ENCODE measurements at regions not wholly inside any gene's neighbourhood (a gene's known extent, or its start where the extent isn't known, plus 50 kb on each side); places are given as distances from the start of the nearest gene placed in this dataset.

GRCh38 chr4:54516556-54517215 is 141.1 kb upstream of the KIT start:
- H3K4me1 ChIP-seq (ENCODE audit: insufficient read depth) = peaks cover 2% of the 10 kb centered on the region
- H3K4me3 ChIP-seq (ENCODE audit: low read depth, low read length) = no peak overlapping the region
- no peak for DNase-seq (ENCODE audit: extremely low spot score)
- H3K27ac ChIP-seq (ENCODE audit: low read depth) = no peak overlapping the region
- no peaks in the 10 kb centered on the region for H3K36me3 ChIP-seq (ENCODE audit: insufficient read depth)
- WGBS = 43% methylated on average over 4 of the region's 4 CpGs

DNA sequence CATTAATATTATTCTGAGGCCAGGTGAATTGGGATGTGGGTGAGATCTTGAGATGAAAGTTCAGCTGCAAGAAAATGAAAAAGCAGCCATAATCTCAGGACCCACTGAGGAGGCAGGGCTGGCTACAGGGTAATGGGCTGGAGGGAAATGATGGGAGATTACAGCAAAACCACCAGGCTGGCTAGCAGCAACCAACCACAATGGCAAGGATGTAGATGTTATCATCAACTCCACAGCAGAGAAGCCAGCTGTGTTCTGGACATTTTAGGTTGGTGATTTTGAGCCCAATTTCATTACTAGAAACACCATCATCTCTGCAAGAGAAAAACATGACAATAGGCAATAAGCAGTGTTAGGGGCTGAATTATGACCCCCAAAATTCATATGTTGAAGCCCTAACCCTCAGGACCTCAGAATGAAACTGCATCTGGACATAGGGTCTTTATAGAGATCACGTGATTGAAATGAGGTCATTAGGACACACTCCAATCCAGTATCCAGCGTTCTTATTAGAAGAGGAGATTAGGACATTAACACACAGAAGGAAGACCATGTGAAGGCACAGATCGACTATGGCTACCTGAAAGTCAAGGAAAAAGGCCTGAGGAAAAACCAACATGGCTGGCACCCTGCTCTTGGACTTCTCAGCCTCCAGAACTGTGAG is 139.8 kb upstream of the KIT start:
- no peak for DNase-seq (ENCODE audit: extremely low spot score)
- H3K27ac ChIP-seq (ENCODE audit: low read depth) = no peak overlapping the region
- peaks cover 2% of the 10 kb centered on the region for H3K4me1 ChIP-seq (ENCODE audit: insufficient read depth)
- WGBS = 88% methylated on average over 3 of the region's 3 CpGs
- no peaks in the 10 kb centered on the region for H3K36me3 ChIP-seq (ENCODE audit: insufficient read depth)
- no peak overlapping the region for H3K4me3 ChIP-seq (ENCODE audit: low read depth, low read length)

GRCh38 chr4:54525602-54526001 is 132.2 kb upstream of the KIT start:
- no peak for DNase-seq (ENCODE audit: extremely low spot score)
- H3K4me3 ChIP-seq (ENCODE audit: low read depth, low read length) = no peak overlapping the region
- H3K36me3 ChIP-seq (ENCODE audit: insufficient read depth) = no peaks in the 10 kb centered on the region
- no peak overlapping the region for H3K27ac ChIP-seq (ENCODE audit: low read depth)
- WGBS = 34% methylated on average over 3 of the region's 3 CpGs
- no peaks in the 10 kb centered on the region for H3K4me1 ChIP-seq (ENCODE audit: insufficient read depth)

DNA sequence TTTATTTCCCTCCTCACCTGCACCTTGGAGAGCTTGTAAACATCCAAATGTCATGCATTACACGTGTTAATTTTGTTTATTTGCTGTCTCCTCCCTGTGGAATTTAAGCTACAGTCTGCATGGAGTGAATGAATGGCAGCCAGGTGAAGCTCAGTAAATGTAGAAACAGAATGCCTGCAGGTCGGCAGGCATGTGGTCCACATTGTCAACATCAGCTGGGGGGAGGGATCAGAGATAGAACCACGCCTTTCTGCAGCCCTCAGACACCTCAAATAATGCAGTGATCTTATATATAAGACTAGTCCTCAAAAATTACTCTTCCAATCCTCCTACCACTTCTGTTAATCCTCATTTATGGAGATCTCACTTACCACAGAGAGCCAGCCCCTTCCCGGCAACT is 131.2 kb upstream of the KIT start:
- no peak overlapping the region for H3K4me3 ChIP-seq (ENCODE audit: low read depth, low read length)
- no peak for DNase-seq (ENCODE audit: extremely low spot score)
- 51% methylated on average over 4 of the region's 4 CpGs for WGBS
- no peaks in the 10 kb centered on the region for H3K4me1 ChIP-seq (ENCODE audit: insufficient read depth)
- no peak overlapping the region for H3K27ac ChIP-seq (ENCODE audit: low read depth)
- no peaks in the 10 kb centered on the region for H3K36me3 ChIP-seq (ENCODE audit: insufficient read depth)

GRCh38 chr4:54527532-54527931 is 130.2 kb upstream of the KIT start:
- H3K36me3 ChIP-seq (ENCODE audit: insufficient read depth) = no peaks in the 10 kb centered on the region
- DNase-seq (ENCODE audit: extremely low spot score) = no peak
- 72% methylated on average over 6 of the region's 6 CpGs for WGBS
- H3K4me3 ChIP-seq (ENCODE audit: low read depth, low read length) = no peak overlapping the region
- H3K4me1 ChIP-seq (ENCODE audit: insufficient read depth) = no peaks in the 10 kb centered on the region
- no peak overlapping the region for H3K27ac ChIP-seq (ENCODE audit: low read depth)

GRCh38 chr4:54539500-54540029 is 118.2 kb upstream of the KIT start:
- no peak for DNase-seq (ENCODE audit: extremely low spot score)
- H3K36me3 ChIP-seq (ENCODE audit: insufficient read depth) = no peaks in the 10 kb centered on the region
- no peak overlapping the region for H3K27ac ChIP-seq (ENCODE audit: low read depth)
- H3K4me3 ChIP-seq (ENCODE audit: low read depth, low read length) = peak overlapping the region; percentile 17
- 6% methylated on average over 26 of the region's 26 CpGs for WGBS
- no peaks in the 10 kb centered on the region for H3K4me1 ChIP-seq (ENCODE audit: insufficient read depth)

DNA sequence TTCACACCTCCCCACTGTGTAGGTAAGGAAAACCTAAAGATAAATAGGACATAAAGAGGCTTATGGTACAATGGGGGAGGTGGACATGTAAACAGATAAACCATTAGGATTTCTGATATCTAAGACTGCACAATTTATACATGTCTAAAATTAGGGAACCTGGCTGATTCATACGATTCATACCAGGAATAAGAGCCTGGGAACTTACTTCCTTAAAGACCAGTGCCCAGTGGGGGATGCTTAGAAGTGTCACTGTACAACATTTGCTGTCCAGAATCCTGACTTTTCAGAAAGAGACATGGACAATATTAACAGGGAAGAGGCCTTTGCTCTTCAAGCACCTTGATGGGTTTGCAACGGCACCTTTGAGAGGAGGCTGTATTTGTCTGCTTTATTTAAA is 116.8 kb upstream of the KIT start:
- H3K4me1 ChIP-seq (ENCODE audit: insufficient read depth) = peaks cover 2% of the 10 kb centered on the region
- no peak for DNase-seq (ENCODE audit: extremely low spot score)
- no peak overlapping the region for H3K27ac ChIP-seq (ENCODE audit: low read depth)
- H3K36me3 ChIP-seq (ENCODE audit: insufficient read depth) = no peaks in the 10 kb centered on the region
- no peak overlapping the region for H3K4me3 ChIP-seq (ENCODE audit: low read depth, low read length)
- 77% methylated on average over 2 of the region's 2 CpGs for WGBS

DNA sequence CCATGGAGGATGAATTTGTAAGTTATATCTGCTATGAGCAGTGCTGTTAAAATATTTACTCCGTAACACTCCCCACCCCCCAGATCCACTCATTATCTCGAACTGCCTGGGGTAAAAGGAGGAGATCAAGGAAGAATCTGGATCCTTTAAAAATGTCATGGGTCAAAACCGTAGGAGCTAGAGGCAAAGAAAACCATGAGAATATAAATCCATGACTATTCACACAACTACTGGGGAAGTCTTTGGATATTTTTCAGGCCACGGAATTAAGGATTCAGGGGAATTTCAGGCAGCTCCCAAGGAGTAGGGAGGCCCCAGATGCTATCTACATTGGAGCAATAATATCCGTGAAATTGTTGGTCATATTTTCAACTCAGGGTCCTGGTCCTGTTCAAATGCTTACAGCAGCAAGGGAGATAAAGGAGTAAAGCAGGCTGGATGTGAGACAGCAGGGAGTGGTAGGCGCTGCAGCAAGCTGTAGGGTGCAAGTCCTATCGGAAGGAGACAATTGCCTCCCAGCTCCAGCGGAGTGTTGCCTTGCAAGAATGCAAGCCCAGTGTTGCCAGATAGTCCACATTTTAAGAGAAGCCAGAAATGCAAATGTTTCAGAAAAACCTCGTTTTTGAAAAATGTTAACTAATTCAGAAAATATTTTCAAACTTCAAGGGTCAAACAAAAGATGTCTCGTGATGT is 116.2 kb upstream of the KIT start:
- Histone ChIP-seq H3K36me3 (ENCODE audit: insufficient read depth) (no peaks in the 10 kb centered on the region), H3K4me1 (ENCODE audit: insufficient read depth) (peaks cover 2% of the 10 kb centered on the region), H3K27ac (ENCODE audit: low read depth) (no peak overlapping the region), H3K4me3 (ENCODE audit: low read depth, low read length) (no peak overlapping the region)
- WGBS = 64% methylated on average over 10 of the region's 10 CpGs
- DNase-seq (ENCODE audit: extremely low spot score) = no peak

DNA sequence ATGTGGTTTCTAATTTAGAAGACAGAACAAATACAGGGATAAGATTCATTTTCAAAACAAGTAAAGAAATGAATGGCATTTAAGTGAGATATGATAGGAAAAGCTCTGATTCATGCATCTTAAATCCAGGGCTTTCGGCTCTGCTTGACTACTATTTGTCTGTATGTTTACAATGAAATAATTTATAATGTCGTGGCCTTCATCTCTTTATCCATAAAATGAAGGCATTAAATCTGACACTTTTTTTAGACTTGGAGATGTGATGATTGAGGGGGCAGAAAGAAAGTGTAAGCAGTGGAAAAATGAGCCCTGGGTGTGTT is 115.7 kb upstream of the KIT start:
- DNase-seq (ENCODE audit: extremely low spot score) = no peak
- H3K4me3 ChIP-seq (ENCODE audit: low read depth, low read length) = no peak overlapping the region
- WGBS = 42% methylated on average over 2 of the region's 2 CpGs
- peaks cover 2% of the 10 kb centered on the region for H3K4me1 ChIP-seq (ENCODE audit: insufficient read depth)
- no peaks in the 10 kb centered on the region for H3K36me3 ChIP-seq (ENCODE audit: insufficient read depth)
- H3K27ac ChIP-seq (ENCODE audit: low read depth) = no peak overlapping the region

GRCh38 chr4:54542540-54543041 is 115.2 kb upstream of the KIT start:
- DNase-seq (ENCODE audit: extremely low spot score) = no peak
- H3K4me1 ChIP-seq (ENCODE audit: insufficient read depth) = peaks cover 2% of the 10 kb centered on the region
- no peaks in the 10 kb centered on the region for H3K36me3 ChIP-seq (ENCODE audit: insufficient read depth)
- WGBS = 64% methylated on average over 6 of the region's 6 CpGs
- no peak overlapping the region for H3K4me3 ChIP-seq (ENCODE audit: low read depth, low read length)
- no peak overlapping the region for H3K27ac ChIP-seq (ENCODE audit: low read depth)

- Histone ChIP-seq H3K4me1 (ENCODE audit: insufficient read depth) (peaks cover 2% of the 10 kb centered on the region), H3K27ac (ENCODE audit: low read depth) (no peak overlapping the region), H3K4me3 (ENCODE audit: low read depth, low read length) (no peak overlapping the region), H3K36me3 (ENCODE audit: insufficient read depth) (no peaks in the 10 kb centered on the region)
- WGBS = 82% methylated on average over 3 of the region's 3 CpGs
- DNase-seq (ENCODE audit: extremely low spot score) = no peak
These were observed 114.5 kb upstream of the KIT start for GRCh38 chr4:54543088-54543795.

- no peak for DNase-seq (ENCODE audit: extremely low spot score)
- no peaks in the 10 kb centered on the region for H3K36me3 ChIP-seq (ENCODE audit: insufficient read depth)
- no peak overlapping the region for H3K4me3 ChIP-seq (ENCODE audit: low read depth, low read length)
- peaks cover 2% of the 10 kb centered on the region for H3K4me1 ChIP-seq (ENCODE audit: insufficient read depth)
- H3K27ac ChIP-seq (ENCODE audit: low read depth) = no peak overlapping the region
- 88% methylated on average over 4 of the region's 4 CpGs for WGBS
These were observed 111.9 kb upstream of the KIT start for GRCh38 chr4:54545663-54546424.
